Endothelial cell of umbilical vein (primary cell): ENCODE measurements at regions not wholly inside any gene's neighbourhood (a gene's known extent, or its start where the extent isn't known, plus 50 kb on each side); places are given as distances from the start of the nearest gene placed in this dataset.

Experiments used
- BruUV-seq: library from RNA; stranded (reverse); fragments of 400-500 nt; replicated peaks from 2 replicates; lab custom pipeline; 2021; lab: Mats Ljungman, UMichigan
- CTCF ChIA-PET: fragments of 300-600, 350-600 bp; sonication (Branson Sonifier 250); formaldehyde crosslinking; loops from one replicate; lab custom pipeline; 2021; ENCODE audit warnings: antibody characterized with exemption, inconsistent platforms; lab: Charles Lee
- POLR2A ChIA-PET: fragments of 300-600, 350-600 bp; sonication (Branson Sonifier 250); formaldehyde crosslinking; loops from one replicate; lab custom pipeline; 2021; ENCODE audit warnings: antibody characterized with exemption, inconsistent platforms; lab: Charles Lee
- DNase-seq: peaks from one replicate; pipeline ENCODE4 v3.0.0-alpha.2; 2011; ENCODE audit warnings: low read depth, low spot score
- FAIRE-seq: peaks from 2 replicates; lab custom pipeline; 2011; peaks lifted over from hg19 to GRCh38; lab: Jason Lieb, UNC
- H2AFZ ChIP-seq: 2 replicates; pipeline ENCODE4 v1.6.0; 2012; ENCODE audit warnings: low read depth, low read length, control low read depth, inconsistent platforms
- H3K27ac ChIP-seq: 2 replicates; pipeline ENCODE4 v1.5.1; 2011; ENCODE audit warnings: low read depth, mild to moderate bottlenecking, control low read depth, low read length, moderate library complexity; ENCODE audit not compliant: insufficient read depth
- H3K27me3 ChIP-seq, 2 experiments: 2 replicates each; pipeline versions ENCODE4 v1.6.0 to v1.6.1; 2011; ENCODE audit warnings: low read length in 2 of 2, mixed read lengths in 1 of 2; ENCODE audit not compliant: control insufficient read depth in 2 of 2, insufficient read depth in 2 of 2
- H3K36me3 ChIP-seq, 2 experiments: 2 replicates in 1 of 2; 3 replicates in 1 of 2; pipeline ENCODE4 v1.5.1; 2011; ENCODE audit warnings: low read length in 2 of 2, mild to moderate bottlenecking in 1 of 2, moderate library complexity in 1 of 2; ENCODE audit not compliant: control insufficient read depth in 2 of 2, insufficient read depth in 2 of 2; ENCODE audit errors: extremely low read depth in 1 of 2
- H3K4me1 ChIP-seq: 3 replicates; pipeline ENCODE4 v1.5.1; 2011; ENCODE audit warnings: mild to moderate bottlenecking, low read length; ENCODE audit not compliant: control insufficient read depth, insufficient read depth; ENCODE audit errors: extremely low read depth
- H3K4me2 ChIP-seq: 2 replicates; pipeline ENCODE4 v1.6.1; 2011; ENCODE audit warnings: low read length, control low read depth, mixed read lengths; ENCODE audit not compliant: insufficient read depth
- H3K4me3 ChIP-seq, 3 experiments: fragments of 200-600 bp in 1 of 3; sonication (generic), shearing (Covaris generic) in 1 of 3; replicated peaks in 1 of 3; 2 replicates each; pipeline ENCODE4 v1.5.1; 2011 to 2016; ENCODE audit warnings: control low read depth in 3 of 3, low read length in 3 of 3, mild to moderate bottlenecking in 2 of 3, inconsistent platforms in 1 of 3, low read depth in 1 of 3, moderate library complexity in 1 of 3; ENCODE audit not compliant: insufficient read depth in 1 of 3
- H3K79me2 ChIP-seq: 2 replicates; pipeline ENCODE4 v1.6.0; 2012; ENCODE audit warnings: low read length, inconsistent platforms; ENCODE audit not compliant: control insufficient read depth, insufficient read depth
- H3K9ac ChIP-seq: replicated peaks from 2 replicates; pipeline ENCODE3; 2011; ENCODE audit warnings: low read length, control low read depth; ENCODE audit not compliant: insufficient read depth; ENCODE audit errors: extremely low read depth
- H3K9me1 ChIP-seq: replicated peaks from 3 replicates; pipeline ENCODE4 v1.6.0; 2011; ENCODE audit warnings: mild to moderate bottlenecking, low read length; ENCODE audit not compliant: control insufficient read depth, insufficient read depth; ENCODE audit errors: extremely low read depth
- H3K9me3 ChIP-seq: replicated peaks from 2 replicates; pipeline ENCODE4 v1.5.1; 2012; ENCODE audit warnings: low read length, inconsistent platforms; ENCODE audit not compliant: control insufficient read depth, insufficient read depth
- H4K20me1 ChIP-seq: replicated peaks from 2 replicates; pipeline ENCODE3; 2011; ENCODE audit warnings: mild to moderate bottlenecking, low read length; ENCODE audit not compliant: control insufficient read depth, insufficient read depth; ENCODE audit errors: extremely low read depth
- CTCF ChIP-seq, 2 donors: IDR thresholded peaks; 1 replicate in 1 of 2; 2 replicates in 1 of 2; pipeline ENCODE4 v1.5.1; 2011; ENCODE audit warnings: low read length in 2 of 2, mild to moderate bottlenecking in 2 of 2, moderate library complexity in 2 of 2, control low read depth in 1 of 2, inconsistent platforms in 1 of 2, low read depth in 1 of 2; ENCODE audit not compliant: insufficient read depth in 1 of 2; ENCODE audit errors: extremely low read depth in 1 of 2
- FOS ChIP-seq: IDR thresholded peaks from 2 replicates; pipeline ENCODE4 v1.6.1; 2011; ENCODE audit warnings: mild to moderate bottlenecking, low read length, moderate library complexity, borderline replicate concordance; ENCODE audit not compliant: insufficient read depth
- GATA2 ChIP-seq: IDR thresholded peaks from 2 replicates; pipeline ENCODE4 v1.7.0; 2011; ENCODE audit warnings: low read depth, mild to moderate bottlenecking, moderate library complexity, mixed read lengths, low read length; ENCODE audit not compliant: insufficient read length, insufficient read depth
- MAX ChIP-seq: IDR thresholded peaks from 2 replicates; pipeline ENCODE4 v1.6.1; 2011; ENCODE audit not compliant: insufficient read depth, insufficient read length
- MYC ChIP-seq: IDR thresholded peaks from one replicate; pipeline ENCODE4 v1.6.1; 2011; ENCODE audit warnings: mild to moderate bottlenecking, low read depth, low read length
- POLR2A ChIP-seq: IDR thresholded peaks from 2 replicates; pipeline ENCODE4 v1.6.1; 2012; ENCODE audit warnings: low read depth, mild to moderate bottlenecking, control low read depth, low read length
- POLR2AphosphoS5 ChIP-seq: IDR thresholded peaks from 2 replicates; pipeline ENCODE4 v1.6.1; 2012; ENCODE audit warnings: low read depth, mild to moderate bottlenecking, control low read depth, low read length, moderate library complexity; ENCODE audit not compliant: insufficient read depth
- dilution Hi-C: fragments of 300-500 bp; cut with MboI; formaldehyde crosslinking; loops from one replicate; pipeline ENCODE4 v1.15.0; 2019; ENCODE audit warnings: low sequenced_read_pairs; ENCODE audit not compliant: extremely low pct_ligation_motif_present
- intact Hi-C: fragments of 100-400 bp; cut with micrococcal nuclease; formaldehyde crosslinking; loops from one replicate; pipeline ENCODE4 v1.10.0; 2022

GRCh38 chr4:34412911-34413310, 1831.4 kb downstream of the ARAP2 start:
- no peaks in the 10 kb centered on the region for H3K9me1 ChIP-seq
- H3K36me3 ChIP-seq, result no peaks in the 10 kb centered on the region
- H2AFZ ChIP-seq, result no peak overlapping the region
- H3K4me2 ChIP-seq, result no peak overlapping the region
- no peak for TF ChIP-seq FOS
- no peak for TF ChIP-seq GATA2
- no peak for TF ChIP-seq MYC
- TF ChIP-seq CTCF (IDR thresholded peaks at IDR 0.05; ENCODE audit: extremely low read depth in 1 of 2, insufficient read depth in 1 of 2, low read depth in 1 of 2, low read length in 2 of 2), result no peak
- TF ChIP-seq POLR2AphosphoS5, result no peak
- no peak for TF ChIP-seq POLR2A
- no peak for TF ChIP-seq MAX
- no peaks in the 10 kb centered on the region for H3K4me1 ChIP-seq
- no peak overlapping the region for H3K4me3 ChIP-seq
- H3K9ac ChIP-seq, result no peak overlapping the region
- ChIA-PET POLR2A (no interaction called here), CTCF (no interaction called here)
- no peak for FAIRE-seq
- DNase-seq, result no peak
- H3K27ac ChIP-seq, result no peak overlapping the region
- no peaks in the 10 kb centered on the region for H3K9me3 ChIP-seq
- intact Hi-C loops, result no loop called here
- H3K79me2 ChIP-seq, result no peaks in the 10 kb centered on the region
- H3K27me3 ChIP-seq, result no peaks in the 10 kb centered on the region
- H4K20me1 ChIP-seq, result no peaks in the 10 kb centered on the region
- dilution Hi-C loops, result no loop called here
- BruUV-seq, result no TSS peak
